ENCODE measurements at regions not wholly inside any gene's neighbourhood (a gene's known extent, or its start where the extent isn't known, plus 50 kb on each side); places are given as distances from the start of the nearest gene placed in this dataset.
"Not testable (repeated sequence)": the region's sequence is repeated elsewhere in the genome, so short reads cannot be mapped to it uniquely, and the experiment has no call there.

GRCh38 chr1:223018534-223018933 is 124.5 kb downstream of the TLR5 start:
- no peak for DNase-seq (ENCODE audit: low read depth in 2 of 3, low spot score in 2 of 3)

GRCh38 chr1:223019256-223019655 is 123.8 kb downstream of the TLR5 start:
- no peak for DNase-seq (ENCODE audit: low read depth in 2 of 3, low spot score in 2 of 3)

GRCh38 chr1:223020770-223021169 is 122.3 kb downstream of the TLR5 start:
- DNase-seq (ENCODE audit: low read depth in 2 of 3, low spot score in 2 of 3), result no peak

- no peak for DNase-seq (ENCODE audit: low read depth in 2 of 3, low spot score in 2 of 3)
Measured at GRCh38 chr1:223022641-223023473, 120.2 kb downstream of the TLR5 start.

GRCh38 chr1:223023863-223024262 is 119.2 kb downstream of the TLR5 start:
- DNase-seq (ENCODE audit: low read depth in 2 of 3, low spot score in 2 of 3), result no peak

GRCh38 chr1:223024486-223024885 is 118.6 kb downstream of the TLR5 start:
- not testable (repeated sequence) for DNase-seq (ENCODE audit: low read depth in 2 of 3, low spot score in 2 of 3)

- DNase-seq (ENCODE audit: low read depth in 2 of 3, low spot score in 2 of 3), result not testable (repeated sequence)
Measured at GRCh38 chr1:223025190-223025734, 117.8 kb downstream of the TLR5 start.

- not testable (repeated sequence) for DNase-seq (ENCODE audit: low read depth in 2 of 3, low spot score in 2 of 3)
Measured at GRCh38 chr1:223026639-223027038, 116.4 kb downstream of the TLR5 start.

- DNase-seq (ENCODE audit: low read depth in 2 of 3, low spot score in 2 of 3), result no peak
Measured at GRCh38 chr1:223029985-223030769, 112.9 kb downstream of the TLR5 start.

- no peak for DNase-seq (ENCODE audit: low read depth in 2 of 3, low spot score in 2 of 3)
Measured at GRCh38 chr1:223030871-223031400, 112.1 kb downstream of the TLR5 start.

GRCh38 chr1:223031733-223032601 is 111.1 kb downstream of the TLR5 start:
- DNase-seq (ENCODE audit: low read depth in 2 of 3, low spot score in 2 of 3), result no peak

GRCh38 chr1:223033658-223034057 is 109.4 kb downstream of the TLR5 start:
- peak in 1 of 3 donors; percentile 16 for DNase-seq (ENCODE audit: low read depth in 2 of 3, low spot score in 2 of 3)

GRCh38 chr1:223034270-223034798 is 108.7 kb downstream of the TLR5 start:
- DNase-seq (ENCODE audit: low read depth in 2 of 3, low spot score in 2 of 3), result no peak

- DNase-seq (ENCODE audit: low read depth in 2 of 3, low spot score in 2 of 3), result peak in 2 of 3 donors; percentile 21 to 42
Measured at GRCh38 chr1:223035724-223036478, 107.1 kb downstream of the TLR5 start.

GRCh38 chr1:223036479-223036845 is 106.6 kb downstream of the TLR5 start:
- DNase-seq (ENCODE audit: low read depth in 2 of 3, low spot score in 2 of 3), result no peak

GRCh38 chr1:223037845-223038244 is 105.2 kb downstream of the TLR5 start:
- no peak for DNase-seq (ENCODE audit: low read depth in 2 of 3, low spot score in 2 of 3)

- no peak for DNase-seq (ENCODE audit: low read depth in 2 of 3, low spot score in 2 of 3)
Measured at GRCh38 chr1:223038288-223039006, 104.6 kb downstream of the TLR5 start.

- DNase-seq (ENCODE audit: low read depth in 2 of 3, low spot score in 2 of 3), result no peak
Measured at GRCh38 chr1:223039990-223040389, 103.1 kb downstream of the TLR5 start.

- no peak for DNase-seq (ENCODE audit: low read depth in 2 of 3, low spot score in 2 of 3)
Measured at GRCh38 chr1:223041481-223041880, 101.6 kb downstream of the TLR5 start.
